Endothelial cell of umbilical vein (primary cell): ENCODE measurements at regions not wholly inside any gene's neighbourhood (a gene's known extent, or its start where the extent isn't known, plus 50 kb on each side); places are given as distances from the start of the nearest gene placed in this dataset.
"Not testable (repeated sequence)": the region's sequence is repeated elsewhere in the genome, so short reads cannot be mapped to it uniquely, and the experiment has no call there.

Source experiments
- BruUV-seq: library from RNA; stranded (reverse); fragments of 400-500 nt; replicated peaks from 2 replicates; lab custom pipeline; 2021; lab: Mats Ljungman, UMichigan
- CTCF ChIA-PET: fragments of 300-600, 350-600 bp; sonication (Branson Sonifier 250); formaldehyde crosslinking; loops from one replicate; lab custom pipeline; 2021; ENCODE audit warnings: antibody characterized with exemption, inconsistent platforms; lab: Charles Lee
- POLR2A ChIA-PET: fragments of 300-600, 350-600 bp; sonication (Branson Sonifier 250); formaldehyde crosslinking; loops from one replicate; lab custom pipeline; 2021; ENCODE audit warnings: antibody characterized with exemption, inconsistent platforms; lab: Charles Lee
- DNase-seq: peaks from one replicate; pipeline ENCODE4 v3.0.0-alpha.2; 2011; ENCODE audit warnings: low read depth, low spot score
- FAIRE-seq: peaks from 2 replicates; lab custom pipeline; 2011; peaks lifted over from hg19 to GRCh38; lab: Jason Lieb, UNC
- H2AFZ ChIP-seq: 2 replicates; pipeline ENCODE4 v1.6.0; 2012; ENCODE audit warnings: low read depth, low read length, control low read depth, inconsistent platforms
- H3K27ac ChIP-seq: 2 replicates; pipeline ENCODE4 v1.5.1; 2011; ENCODE audit warnings: low read depth, mild to moderate bottlenecking, control low read depth, low read length, moderate library complexity; ENCODE audit not compliant: insufficient read depth
- H3K27me3 ChIP-seq, 2 experiments: 2 replicates each; pipeline versions ENCODE4 v1.6.0 to v1.6.1; 2011; ENCODE audit warnings: low read length in 2 of 2, mixed read lengths in 1 of 2; ENCODE audit not compliant: control insufficient read depth in 2 of 2, insufficient read depth in 2 of 2
- H3K36me3 ChIP-seq, 2 experiments: 2 replicates in 1 of 2; 3 replicates in 1 of 2; pipeline ENCODE4 v1.5.1; 2011; ENCODE audit warnings: low read length in 2 of 2, mild to moderate bottlenecking in 1 of 2, moderate library complexity in 1 of 2; ENCODE audit not compliant: control insufficient read depth in 2 of 2, insufficient read depth in 2 of 2; ENCODE audit errors: extremely low read depth in 1 of 2
- H3K4me1 ChIP-seq: 3 replicates; pipeline ENCODE4 v1.5.1; 2011; ENCODE audit warnings: mild to moderate bottlenecking, low read length; ENCODE audit not compliant: control insufficient read depth, insufficient read depth; ENCODE audit errors: extremely low read depth
- H3K4me2 ChIP-seq: 2 replicates; pipeline ENCODE4 v1.6.1; 2011; ENCODE audit warnings: low read length, control low read depth, mixed read lengths; ENCODE audit not compliant: insufficient read depth
- H3K4me3 ChIP-seq, 3 experiments: fragments of 200-600 bp in 1 of 3; sonication (generic), shearing (Covaris generic) in 1 of 3; replicated peaks in 1 of 3; 2 replicates each; pipeline ENCODE4 v1.5.1; 2011 to 2016; ENCODE audit warnings: control low read depth in 3 of 3, low read length in 3 of 3, mild to moderate bottlenecking in 2 of 3, inconsistent platforms in 1 of 3, low read depth in 1 of 3, moderate library complexity in 1 of 3; ENCODE audit not compliant: insufficient read depth in 1 of 3
- H3K79me2 ChIP-seq: 2 replicates; pipeline ENCODE4 v1.6.0; 2012; ENCODE audit warnings: low read length, inconsistent platforms; ENCODE audit not compliant: control insufficient read depth, insufficient read depth
- H3K9ac ChIP-seq: replicated peaks from 2 replicates; pipeline ENCODE3; 2011; ENCODE audit warnings: low read length, control low read depth; ENCODE audit not compliant: insufficient read depth; ENCODE audit errors: extremely low read depth
- H3K9me1 ChIP-seq: replicated peaks from 3 replicates; pipeline ENCODE4 v1.6.0; 2011; ENCODE audit warnings: mild to moderate bottlenecking, low read length; ENCODE audit not compliant: control insufficient read depth, insufficient read depth; ENCODE audit errors: extremely low read depth
- H3K9me3 ChIP-seq: replicated peaks from 2 replicates; pipeline ENCODE4 v1.5.1; 2012; ENCODE audit warnings: low read length, inconsistent platforms; ENCODE audit not compliant: control insufficient read depth, insufficient read depth
- H4K20me1 ChIP-seq: replicated peaks from 2 replicates; pipeline ENCODE3; 2011; ENCODE audit warnings: mild to moderate bottlenecking, low read length; ENCODE audit not compliant: control insufficient read depth, insufficient read depth; ENCODE audit errors: extremely low read depth
- JUN ChIP-seq: IDR thresholded peaks from 2 replicates; pipeline ENCODE4 v1.6.1; 2011; ENCODE audit warnings: borderline replicate concordance, low read depth; ENCODE audit not compliant: insufficient read length, insufficient read depth
- POLR2A ChIP-seq: IDR thresholded peaks from 2 replicates; pipeline ENCODE4 v1.6.1; 2012; ENCODE audit warnings: low read depth, mild to moderate bottlenecking, control low read depth, low read length
- POLR2AphosphoS5 ChIP-seq: IDR thresholded peaks from 2 replicates; pipeline ENCODE4 v1.6.1; 2012; ENCODE audit warnings: low read depth, mild to moderate bottlenecking, control low read depth, low read length, moderate library complexity; ENCODE audit not compliant: insufficient read depth
- dilution Hi-C: fragments of 300-500 bp; cut with MboI; formaldehyde crosslinking; loops from one replicate; pipeline ENCODE4 v1.15.0; 2019; ENCODE audit warnings: low sequenced_read_pairs; ENCODE audit not compliant: extremely low pct_ligation_motif_present
- intact Hi-C: fragments of 100-400 bp; cut with micrococcal nuclease; formaldehyde crosslinking; loops from one replicate; pipeline ENCODE4 v1.10.0; 2022

GRCh38 chr10:33831591-33831990 lies 497.1 kb upstream of the NRP1 start:
- no peaks in the 10 kb centered on the region for H3K9me3 ChIP-seq
- intact Hi-C loops (no loop called here), dilution Hi-C loops (no loop called here)
- no peaks in the 10 kb centered on the region for H3K4me1 ChIP-seq
- no peaks in the 10 kb centered on the region for H3K36me3 ChIP-seq
- no peak overlapping the region for H3K27ac ChIP-seq
- no peak overlapping the region for H3K4me3 ChIP-seq
- DNase-seq (no peak), FAIRE-seq (no peak)
- no peak overlapping the region for H2AFZ ChIP-seq
- TF ChIP-seq POLR2A (no peak), JUN (no peak), POLR2AphosphoS5 (no peak)
- H3K4me2 ChIP-seq = no peak overlapping the region
- no TSS peak for BruUV-seq
- peaks cover 0 to 3% of the 10 kb centered on the region in 2 experiments for H3K27me3 ChIP-seq
- no peaks in the 10 kb centered on the region for H4K20me1 ChIP-seq
- no peaks in the 10 kb centered on the region for H3K79me2 ChIP-seq
- H3K9me1 ChIP-seq = no peaks in the 10 kb centered on the region
- CTCF ChIA-PET = no interaction called here
- POLR2A ChIA-PET = no interaction called here
- no peak overlapping the region for H3K9ac ChIP-seq

GRCh38 chr10:33829899-33830298 lies 495.4 kb upstream of the NRP1 start:
- POLR2A ChIA-PET, intact Hi-C loops, H2AFZ ChIP-seq, CTCF ChIA-PET, H3K79me2 ChIP-seq, BruUV-seq, H3K9me3 ChIP-seq, H4K20me1 ChIP-seq, FAIRE-seq, dilution Hi-C loops, H3K9me1 ChIP-seq, H3K27ac ChIP-seq, H3K36me3 ChIP-seq, DNase-seq, H3K4me3 ChIP-seq, H3K4me2 ChIP-seq, H3K27me3 ChIP-seq, H3K9ac ChIP-seq, H3K4me1 ChIP-seq: not testable (repeated sequence)
